Osteoblast (primary cell): ENCODE measurements at regions not wholly inside any gene's neighbourhood (a gene's known extent, or its start where the extent isn't known, plus 50 kb on each side); places are given as distances from the start of the nearest gene placed in this dataset.

Source experiments
- DNase-seq: peaks from one replicate; pipeline ENCODE4 v3.0.0; 2011; ENCODE audit warnings: low spot score, mixed read lengths; ENCODE audit not compliant: insufficient read length; ENCODE audit errors: missing footprints
- H2AFZ ChIP-seq: 2 replicates; pipeline ENCODE4 v1.6.0; 2011; ENCODE audit warnings: mild to moderate bottlenecking, low read length
- H3K27ac ChIP-seq: 2 replicates; pipeline ENCODE4 v1.5.1; 2011; ENCODE audit warnings: mild to moderate bottlenecking, low read depth, low read length, moderate library complexity
- H3K27me3 ChIP-seq: 2 replicates; pipeline ENCODE4 v1.6.0; 2012; ENCODE audit warnings: mild to moderate bottlenecking, control low read depth, inconsistent platforms, low read length, moderate library complexity; ENCODE audit not compliant: insufficient read depth
- H3K36me3 ChIP-seq: 2 replicates; pipeline ENCODE4 v1.5.1; 2011; ENCODE audit warnings: mild to moderate bottlenecking, low read length, control low read depth, moderate library complexity; ENCODE audit not compliant: insufficient read depth
- H3K4me1 ChIP-seq: 2 replicates; pipeline ENCODE4 v1.5.1; 2011; ENCODE audit warnings: mild to moderate bottlenecking, low read length, control low read depth, moderate library complexity; ENCODE audit not compliant: insufficient read depth
- H3K4me2 ChIP-seq: 2 replicates; pipeline ENCODE4 v1.6.0; 2011; ENCODE audit warnings: mild to moderate bottlenecking, low read length; ENCODE audit not compliant: insufficient read depth
- H3K4me3 ChIP-seq: fragments of 200-600 bp; sonication (generic); 3 replicates; pipeline ENCODE4 v1.5.1; 2012; ENCODE audit warnings: mild to moderate bottlenecking, low read length, inconsistent platforms; ENCODE audit not compliant: insufficient read depth
- H3K79me2 ChIP-seq: 2 replicates; pipeline ENCODE4 v1.6.0; 2012; ENCODE audit warnings: mild to moderate bottlenecking, low read length, control low read depth, inconsistent platforms; ENCODE audit not compliant: insufficient read depth
- H3K9me3 ChIP-seq: 2 replicates; pipeline ENCODE4 v1.5.1; 2011; ENCODE audit warnings: low read depth, low read length, control low read depth
- H4K20me1 ChIP-seq: 2 replicates; pipeline ENCODE4 v1.6.0; 2012; ENCODE audit warnings: mild to moderate bottlenecking, low read length, control low read depth; ENCODE audit not compliant: insufficient read depth
- CTCF ChIP-seq: IDR thresholded peaks from 2 replicates; pipeline ENCODE4 v1.5.1; 2011; ENCODE audit warnings: mild to moderate bottlenecking, low read depth, low read length, moderate library complexity; ENCODE audit errors: extremely low read depth

GRCh38 chrX:95622200-95622599 is 1062.4 kb upstream of the DIAPH2 start:
- H3K4me1 ChIP-seq = no peaks in the 10 kb centered on the region
- H3K4me3 ChIP-seq = no peak overlapping the region
- no peaks in the 10 kb centered on the region for H3K27me3 ChIP-seq
- no peak overlapping the region for H3K4me2 ChIP-seq
- H4K20me1 ChIP-seq = no peaks in the 10 kb centered on the region
- H3K36me3 ChIP-seq = no peaks in the 10 kb centered on the region
- no peak overlapping the region for H2AFZ ChIP-seq
- H3K9me3 ChIP-seq = no peaks in the 10 kb centered on the region
- DNase-seq = no peak
- no peak overlapping the region for H3K27ac ChIP-seq
- no peaks in the 10 kb centered on the region for H3K79me2 ChIP-seq
- TF ChIP-seq CTCF = no peak

- Histone ChIP-seq H3K27ac (no peak overlapping the region), H4K20me1 (no peaks in the 10 kb centered on the region), H3K9me3 (no peaks in the 10 kb centered on the region), H3K4me3 (no peak overlapping the region), H3K4me1 (no peaks in the 10 kb centered on the region), H3K4me2 (no peak overlapping the region), H3K79me2 (no peaks in the 10 kb centered on the region), H3K27me3 (no peaks in the 10 kb centered on the region), H2AFZ (no peak overlapping the region), H3K36me3 (no peaks in the 10 kb centered on the region)
- no peak for TF ChIP-seq CTCF
- no peak for DNase-seq
Observed at GRCh38 chrX:95626748-95627147, 1057.9 kb upstream of the DIAPH2 start.

GRCh38 chrX:95628796-95629195 is 1055.8 kb upstream of the DIAPH2 start:
- no peak for TF ChIP-seq CTCF
- no peaks in the 10 kb centered on the region for H3K27me3 ChIP-seq

GRCh38 chrX:95629737-95630136 is 1054.9 kb upstream of the DIAPH2 start:
- Histone ChIP-seq H2AFZ (no peak overlapping the region), H3K27ac (no peak overlapping the region), H4K20me1 (no peaks in the 10 kb centered on the region), H3K4me3 (no peak overlapping the region), H3K4me1 (no peaks in the 10 kb centered on the region), H3K9me3 (no peaks in the 10 kb centered on the region), H3K36me3 (no peaks in the 10 kb centered on the region), H3K79me2 (no peaks in the 10 kb centered on the region), H3K4me2 (no peak overlapping the region), H3K27me3 (no peaks in the 10 kb centered on the region)
- no peak for DNase-seq
- TF ChIP-seq CTCF = no peak

More at GRCh38 chrX:95628796-95629195, 1055.8 kb upstream of the DIAPH2 start:
- Histone ChIP-seq H3K9me3 (no peaks in the 10 kb centered on the region), H3K79me2 (no peaks in the 10 kb centered on the region), H3K4me2 (no peak overlapping the region), H3K27ac (no peak overlapping the region), H2AFZ (no peak overlapping the region), H3K4me3 (no peak overlapping the region), H3K36me3 (no peaks in the 10 kb centered on the region), H3K4me1 (no peaks in the 10 kb centered on the region), H4K20me1 (no peaks in the 10 kb centered on the region)
- no peak for DNase-seq
